ENCODE measurements at regions not wholly inside any gene's neighbourhood (a gene's known extent, or its start where the extent isn't known, plus 50 kb on each side); places are given as distances from the start of the nearest gene placed in this dataset.

GRCh38 chr1:88502886-88503285 lies 181.2 kb upstream of the PKN2 start (continued):
- TF ChIP-seq, protein P1, sequence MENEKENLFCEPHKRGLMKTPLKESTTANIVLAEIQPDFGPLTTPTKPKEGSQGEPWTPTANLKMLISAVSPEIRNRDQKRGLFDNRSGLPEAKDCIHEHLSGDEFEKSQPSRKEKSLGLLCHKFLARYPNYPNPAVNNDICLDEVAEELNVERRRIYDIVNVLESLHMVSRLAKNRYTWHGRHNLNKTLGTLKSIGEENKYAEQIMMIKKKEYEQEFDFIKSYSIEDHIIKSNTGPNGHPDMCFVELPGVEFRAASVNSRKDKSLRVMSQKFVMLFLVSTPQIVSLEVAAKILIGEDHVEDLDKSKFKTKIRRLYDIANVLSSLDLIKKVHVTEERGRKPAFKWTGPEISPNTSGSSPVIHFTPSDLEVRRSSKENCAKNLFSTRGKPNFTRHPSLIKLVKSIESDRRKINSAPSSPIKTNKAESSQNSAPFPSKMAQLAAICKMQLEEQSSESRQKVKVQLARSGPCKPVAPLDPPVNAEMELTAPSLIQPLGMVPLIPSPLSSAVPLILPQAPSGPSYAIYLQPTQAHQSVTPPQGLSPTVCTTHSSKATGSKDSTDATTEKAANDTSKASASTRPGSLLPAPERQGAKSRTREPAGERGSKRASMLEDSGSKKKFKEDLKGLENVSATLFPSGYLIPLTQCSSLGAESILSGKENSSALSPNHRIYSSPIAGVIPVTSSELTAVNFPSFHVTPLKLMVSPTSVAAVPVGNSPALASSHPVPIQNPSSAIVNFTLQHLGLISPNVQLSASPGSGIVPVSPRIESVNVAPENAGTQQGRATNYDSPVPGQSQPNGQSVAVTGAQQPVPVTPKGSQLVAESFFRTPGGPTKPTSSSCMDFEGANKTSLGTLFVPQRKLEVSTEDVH (IDR thresholded peaks at IDR 0.05; ENCODE audit: low read depth, partially characterized antibody): no peak
- TF ChIP-seq CREB1 (IDR thresholded peaks at IDR 0.05; ENCODE audit: low read depth) (no peak), CBFB (IDR thresholded peaks at IDR 0.05; ENCODE audit: low read depth) (no peak), HDAC2 (IDR thresholded peaks at IDR 0.05) (no peak), MTA2 (IDR thresholded peaks at IDR 0.05; ENCODE audit: low read depth) (no peak), TARDBP (IDR thresholded peaks at IDR 0.05; ENCODE audit: borderline replicate concordance) (no peak)

- Histone ChIP-seq H3K9me3 (replicated peaks; ENCODE audit: control insufficient read depth, insufficient read depth, low read length) (no peaks in the 10 kb centered on the region), H3K27me3 (replicated peaks in 1 of 2; ENCODE audit: control insufficient read depth in 2 of 2, insufficient read depth in 2 of 2, low read length in 1 of 2) (no peaks in the 10 kb centered on the region), H3K9ac (ENCODE audit: control insufficient read depth, insufficient read depth, low read length) (no peak overlapping the region), H4K20me1 (ENCODE audit: control insufficient read depth, insufficient read depth) (no peaks in the 10 kb centered on the region), H3K4me2 (ENCODE audit: control insufficient read depth, insufficient read depth) (no peak overlapping the region), H3K27ac (ENCODE audit: control insufficient read depth, insufficient read depth) (no peak overlapping the region), H2AFZ (ENCODE audit: control insufficient read depth, low read depth, low read length) (no peak overlapping the region), H3K4me3 (no peak overlapping the region), H3K36me3 (ENCODE audit: control insufficient read depth in 2 of 2, insufficient read depth in 2 of 2, low read length in 1 of 2) (no peaks in the 10 kb centered on the region), H3K4me1 (ENCODE audit: control insufficient read depth, insufficient read depth, low read length) (no peaks in the 10 kb centered on the region), H3K79me2 (ENCODE audit: control insufficient read depth, insufficient read depth, low read length) (no peaks in the 10 kb centered on the region)
- FAIRE-seq (no peak), ATAC-seq (no peak), DNase-seq (ENCODE audit: low read depth, low spot score) (no peak)
- intact Hi-C loops (cut with micrococcal nuclease; ENCODE audit: unreplicated experiment): no loop called here
- CTCF ChIA-PET: no interaction called here
- SMC1A ChIA-PET (ENCODE audit: uncharacterized antibody, unreplicated experiment): no interaction called here
- RAD21 ChIA-PET (ENCODE audit: unreplicated experiment): no interaction called here
- in situ Hi-C loops (cut with MboI): no loop called here
- no TSS peak for BruUV-seq (replicated peaks)
- POLR2A ChIA-PET: no interaction called here
- TF ChIP-seq SUZ12 (IDR thresholded peaks at IDR 0.05; ENCODE audit: unreplicated experiment): no peak
- no peak for TF ChIP-seq E4F1 (IDR thresholded peaks at IDR 0.05; ENCODE audit: borderline replicate concordance, partially characterized antibody)
- TF ChIP-seq, protein P2, sequence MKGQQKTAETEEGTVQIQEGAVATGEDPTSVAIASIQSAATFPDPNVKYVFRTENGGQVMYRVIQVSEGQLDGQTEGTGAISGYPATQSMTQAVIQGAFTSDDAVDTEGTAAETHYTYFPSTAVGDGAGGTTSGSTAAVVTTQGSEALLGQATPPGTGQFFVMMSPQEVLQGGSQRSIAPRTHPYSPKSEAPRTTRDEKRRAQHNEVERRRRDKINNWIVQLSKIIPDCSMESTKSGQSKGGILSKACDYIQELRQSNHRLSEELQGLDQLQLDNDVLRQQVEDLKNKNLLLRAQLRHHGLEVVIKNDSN (IDR thresholded peaks at IDR 0.05; ENCODE audit: borderline replicate concordance, extremely low read length, insufficient read depth, low read depth, low read length): no peak
- TF ChIP-seq BCL11A (IDR thresholded peaks at IDR 0.05; ENCODE audit: low read depth, low read length): no peak
- TF ChIP-seq JUNB (IDR thresholded peaks at IDR 0.05): no peak
- TF ChIP-seq NRF1 (conservative IDR thresholded peaks at IDR 0.05; ENCODE audit: low read depth, low read length): no peak
- no peak for TF ChIP-seq KLF5 (IDR thresholded peaks at IDR 0.05; ENCODE audit: partially characterized antibody)
- no peak for TF ChIP-seq PML (IDR thresholded peaks at IDR 0.05; ENCODE audit: low read length)
- TF ChIP-seq, protein P3, sequence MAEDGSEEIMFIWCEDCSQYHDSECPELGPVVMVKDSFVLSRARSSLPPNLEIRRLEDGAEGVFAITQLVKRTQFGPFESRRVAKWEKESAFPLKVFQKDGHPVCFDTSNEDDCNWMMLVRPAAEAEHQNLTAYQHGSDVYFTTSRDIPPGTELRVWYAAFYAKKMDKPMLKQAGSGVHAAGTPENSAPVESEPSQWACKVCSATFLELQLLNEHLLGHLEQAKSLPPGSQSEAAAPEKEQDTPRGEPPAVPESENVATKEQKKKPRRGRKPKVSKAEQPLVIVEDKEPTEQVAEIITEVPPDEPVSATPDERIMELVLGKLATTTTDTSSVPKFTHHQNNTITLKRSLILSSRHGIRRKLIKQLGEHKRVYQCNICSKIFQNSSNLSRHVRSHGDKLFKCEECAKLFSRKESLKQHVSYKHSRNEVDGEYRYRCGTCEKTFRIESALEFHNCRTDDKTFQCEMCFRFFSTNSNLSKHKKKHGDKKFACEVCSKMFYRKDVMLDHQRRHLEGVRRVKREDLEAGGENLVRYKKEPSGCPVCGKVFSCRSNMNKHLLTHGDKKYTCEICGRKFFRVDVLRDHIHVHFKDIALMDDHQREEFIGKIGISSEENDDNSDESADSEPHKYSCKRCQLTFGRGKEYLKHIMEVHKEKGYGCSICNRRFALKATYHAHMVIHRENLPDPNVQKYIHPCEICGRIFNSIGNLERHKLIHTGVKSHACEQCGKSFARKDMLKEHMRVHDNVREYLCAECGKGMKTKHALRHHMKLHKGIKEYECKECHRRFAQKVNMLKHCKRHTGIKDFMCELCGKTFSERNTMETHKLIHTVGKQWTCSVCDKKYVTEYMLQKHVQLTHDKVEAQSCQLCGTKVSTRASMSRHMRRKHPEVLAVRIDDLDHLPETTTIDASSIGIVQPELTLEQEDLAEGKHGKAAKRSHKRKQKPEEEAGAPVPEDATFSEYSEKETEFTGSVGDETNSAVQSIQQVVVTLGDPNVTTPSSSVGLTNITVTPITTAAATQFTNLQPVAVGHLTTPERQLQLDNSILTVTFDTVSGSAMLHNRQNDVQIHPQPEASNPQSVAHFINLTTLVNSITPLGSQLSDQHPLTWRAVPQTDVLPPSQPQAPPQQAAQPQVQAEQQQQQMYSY (CRISPR knock-in tag; IDR thresholded peaks at IDR 0.05): no peak
- no peak for TF ChIP-seq RBBP5 (conservative IDR thresholded peaks at IDR 0.05)
- TF ChIP-seq CREB1 (IDR thresholded peaks at IDR 0.05; ENCODE audit: low read depth): no peak
Measured at GRCh38 chr1:88503646-88504045, 180.4 kb upstream of the PKN2 start.

All from GM12878 (cell line).